Osteoblast (primary cell): ENCODE measurements at regions not wholly inside any gene's neighbourhood (a gene's known extent, or its start where the extent isn't known, plus 50 kb on each side); places are given as distances from the start of the nearest gene placed in this dataset.

ENCODE experiments used
- DNase-seq: peaks from one replicate; pipeline ENCODE4 v3.0.0; 2011; ENCODE audit warnings: low spot score, mixed read lengths; ENCODE audit not compliant: insufficient read length; ENCODE audit errors: missing footprints
- H2AFZ ChIP-seq: 2 replicates; pipeline ENCODE4 v1.6.0; 2011; ENCODE audit warnings: mild to moderate bottlenecking, low read length
- H3K27ac ChIP-seq: 2 replicates; pipeline ENCODE4 v1.5.1; 2011; ENCODE audit warnings: mild to moderate bottlenecking, low read depth, low read length, moderate library complexity
- H3K27me3 ChIP-seq: 2 replicates; pipeline ENCODE4 v1.6.0; 2012; ENCODE audit warnings: mild to moderate bottlenecking, control low read depth, inconsistent platforms, low read length, moderate library complexity; ENCODE audit not compliant: insufficient read depth
- H3K36me3 ChIP-seq: 2 replicates; pipeline ENCODE4 v1.5.1; 2011; ENCODE audit warnings: mild to moderate bottlenecking, low read length, control low read depth, moderate library complexity; ENCODE audit not compliant: insufficient read depth
- H3K4me1 ChIP-seq: 2 replicates; pipeline ENCODE4 v1.5.1; 2011; ENCODE audit warnings: mild to moderate bottlenecking, low read length, control low read depth, moderate library complexity; ENCODE audit not compliant: insufficient read depth
- H3K4me2 ChIP-seq: 2 replicates; pipeline ENCODE4 v1.6.0; 2011; ENCODE audit warnings: mild to moderate bottlenecking, low read length; ENCODE audit not compliant: insufficient read depth
- H3K4me3 ChIP-seq: fragments of 200-600 bp; sonication (generic); 3 replicates; pipeline ENCODE4 v1.5.1; 2012; ENCODE audit warnings: mild to moderate bottlenecking, low read length, inconsistent platforms; ENCODE audit not compliant: insufficient read depth
- H3K79me2 ChIP-seq: 2 replicates; pipeline ENCODE4 v1.6.0; 2012; ENCODE audit warnings: mild to moderate bottlenecking, low read length, control low read depth, inconsistent platforms; ENCODE audit not compliant: insufficient read depth
- H3K9me3 ChIP-seq: 2 replicates; pipeline ENCODE4 v1.5.1; 2011; ENCODE audit warnings: low read depth, low read length, control low read depth
- H4K20me1 ChIP-seq: 2 replicates; pipeline ENCODE4 v1.6.0; 2012; ENCODE audit warnings: mild to moderate bottlenecking, low read length, control low read depth; ENCODE audit not compliant: insufficient read depth
- CTCF ChIP-seq: IDR thresholded peaks from 2 replicates; pipeline ENCODE4 v1.5.1; 2011; ENCODE audit warnings: mild to moderate bottlenecking, low read depth, low read length, moderate library complexity; ENCODE audit errors: extremely low read depth

GRCh38 chr10:108385963-108386362, 1221.5 kb upstream of the SORCS1 start:
- Histone ChIP-seq H3K4me2 (no peak overlapping the region), H3K79me2 (no peaks in the 10 kb centered on the region), H3K4me1 (no peaks in the 10 kb centered on the region), H3K27ac (no peak overlapping the region), H3K36me3 (no peaks in the 10 kb centered on the region), H4K20me1 (no peaks in the 10 kb centered on the region), H3K9me3 (no peaks in the 10 kb centered on the region), H2AFZ (no peak overlapping the region), H3K4me3 (no peak overlapping the region), H3K27me3 (no peaks in the 10 kb centered on the region)
- no peak for TF ChIP-seq CTCF
- DNase-seq: no peak

GRCh38 chr10:108384378-108384777, 1219.9 kb upstream of the SORCS1 start:
- Histone ChIP-seq H3K4me2 (no peak overlapping the region), H4K20me1 (no peaks in the 10 kb centered on the region), H3K9me3 (no peaks in the 10 kb centered on the region), H3K27me3 (no peaks in the 10 kb centered on the region), H3K4me3 (no peak overlapping the region), H3K27ac (no peak overlapping the region), H3K79me2 (no peaks in the 10 kb centered on the region), H3K4me1 (no peaks in the 10 kb centered on the region), H3K36me3 (no peaks in the 10 kb centered on the region), H2AFZ (no peak overlapping the region)
- no peak for DNase-seq
- TF ChIP-seq CTCF: no peak

- Histone ChIP-seq H3K4me1 (no peaks in the 10 kb centered on the region), H3K9me3 (no peaks in the 10 kb centered on the region), H3K4me3 (no peak overlapping the region), H2AFZ (no peak overlapping the region), H4K20me1 (no peaks in the 10 kb centered on the region), H3K4me2 (no peak overlapping the region), H3K79me2 (no peaks in the 10 kb centered on the region), H3K36me3 (no peaks in the 10 kb centered on the region), H3K27ac (no peak overlapping the region), H3K27me3 (no peaks in the 10 kb centered on the region)
- no peak for DNase-seq
- no peak for TF ChIP-seq CTCF
Observed at GRCh38 chr10:108378779-108379178, 1214.3 kb upstream of the SORCS1 start.

GRCh38 chr10:108375691-108376090, 1211.2 kb upstream of the SORCS1 start:
- Histone ChIP-seq H3K27ac (no peak overlapping the region), H3K4me2 (no peak overlapping the region), H3K27me3 (no peaks in the 10 kb centered on the region), H3K79me2 (no peaks in the 10 kb centered on the region), H3K9me3 (no peaks in the 10 kb centered on the region), H3K4me1 (no peaks in the 10 kb centered on the region), H3K4me3 (no peak overlapping the region), H3K36me3 (no peaks in the 10 kb centered on the region), H4K20me1 (no peaks in the 10 kb centered on the region), H2AFZ (no peak overlapping the region)
- no peak for DNase-seq
- TF ChIP-seq CTCF: no peak
